Endothelial cell (in vitro differentiated cells): ENCODE measurements at regions not wholly inside any gene's neighbourhood (a gene's known extent, or its start where the extent isn't known, plus 50 kb on each side); places are given as distances from the start of the nearest gene placed in this dataset.

Source experiments
- DNase-seq: peaks from one replicate; pipeline ENCODE4 v3.0.0; 2021; ENCODE audit warnings: low spot score
- H3K27ac Mint-ChIP-seq: one replicate; pipeline ENCODE4 v1.8.0; 2021; ENCODE audit warnings: mixed read lengths, inconsistent platforms; ENCODE audit not compliant: unreplicated experiment
- H3K27me3 Mint-ChIP-seq: one replicate; pipeline ENCODE4 v1.8.0; 2021; ENCODE audit warnings: mild to moderate bottlenecking, moderate library complexity, mixed read lengths, inconsistent platforms; ENCODE audit not compliant: unreplicated experiment
- H3K36me3 Mint-ChIP-seq: one replicate; pipeline ENCODE4 v1.8.0; 2021; ENCODE audit warnings: mild to moderate bottlenecking, low read depth, mixed read lengths, inconsistent platforms; ENCODE audit not compliant: unreplicated experiment
- H3K4me1 Mint-ChIP-seq: one replicate; pipeline ENCODE4 v1.8.0; 2021; ENCODE audit warnings: mild to moderate bottlenecking, mixed read lengths, inconsistent platforms; ENCODE audit not compliant: unreplicated experiment
- H3K4me3 Mint-ChIP-seq: one replicate; pipeline ENCODE4 v1.8.0; 2021; ENCODE audit warnings: mild to moderate bottlenecking, mixed read lengths, inconsistent platforms; ENCODE audit not compliant: unreplicated experiment
- H3K9me3 Mint-ChIP-seq: one replicate; pipeline ENCODE4 v1.8.0; 2021; ENCODE audit warnings: mixed read lengths, inconsistent platforms; ENCODE audit not compliant: unreplicated experiment
- CTCF ChIP-seq: fragments of 200-600 bp; sonication (generic); IDR thresholded peaks from one replicate; pipeline ENCODE4 v1.5.0; 2021; ENCODE audit warnings: antibody characterized with exemption; ENCODE audit not compliant: unreplicated experiment

GRCh38 chr5:30894811-30895210 is 298.7 kb upstream of the CDH6 start:
- Mint-ChIP-seq H3K4me3 (no peak overlapping the region), H3K9me3 (no peaks in the 10 kb centered on the region), H3K27ac (no peak overlapping the region), H3K36me3 (no peaks in the 10 kb centered on the region), H3K4me1 (no peaks in the 10 kb centered on the region), H3K27me3 (no peaks in the 10 kb centered on the region)
- TF ChIP-seq CTCF, result no peak
- no peak for DNase-seq

DNA sequence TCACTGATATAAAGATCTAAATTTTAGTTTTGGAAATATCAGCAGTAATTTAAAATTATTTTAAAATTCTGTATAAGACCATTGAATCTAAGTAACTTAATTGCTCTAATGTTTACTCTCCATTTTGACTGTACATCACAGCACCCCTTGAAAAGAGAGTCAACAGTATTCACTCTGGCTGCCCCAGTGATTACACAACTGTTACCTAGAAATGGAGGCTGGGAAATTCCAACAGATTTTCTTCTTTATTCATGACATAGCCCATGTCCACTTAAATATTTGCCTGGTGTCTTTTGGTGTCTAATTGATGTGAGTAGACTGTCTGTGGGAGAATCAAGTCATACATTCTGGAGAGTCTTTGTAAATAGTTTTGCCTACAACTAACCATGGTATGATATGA is 301.8 kb upstream of the CDH6 start:
- Mint-ChIP-seq H3K36me3 (no peaks in the 10 kb centered on the region), H3K27ac (no peak overlapping the region), H3K9me3 (no peaks in the 10 kb centered on the region), H3K27me3 (no peaks in the 10 kb centered on the region), H3K4me3 (no peak overlapping the region), H3K4me1 (no peaks in the 10 kb centered on the region)
- TF ChIP-seq CTCF, result no peak
- DNase-seq, result no peak

DNA sequence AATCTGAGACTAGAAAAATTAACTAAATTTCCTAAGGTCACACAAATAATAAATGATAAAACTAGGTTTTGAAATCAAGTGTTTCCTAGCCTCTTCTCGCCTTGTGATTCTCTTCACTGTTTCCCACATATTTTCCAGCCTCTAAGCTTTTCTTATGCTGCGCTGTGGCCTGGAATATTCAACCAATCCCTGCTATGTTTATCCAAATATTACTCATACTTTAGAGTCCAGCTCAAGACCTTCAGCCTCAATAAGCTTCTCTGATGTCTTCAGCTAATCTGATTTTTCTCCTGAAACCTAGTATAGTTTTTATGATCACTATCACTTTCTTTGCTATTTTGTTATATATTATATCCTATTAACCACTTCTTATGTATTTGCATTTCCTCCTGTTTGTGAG is 303.1 kb upstream of the CDH6 start:
- H3K4me3 Mint-ChIP-seq, result no peak overlapping the region
- TF ChIP-seq CTCF, result no peak
- H3K27me3 Mint-ChIP-seq, result no peaks in the 10 kb centered on the region
- H3K9me3 Mint-ChIP-seq, result no peaks in the 10 kb centered on the region
- no peaks in the 10 kb centered on the region for H3K36me3 Mint-ChIP-seq
- H3K4me1 Mint-ChIP-seq, result no peaks in the 10 kb centered on the region
- H3K27ac Mint-ChIP-seq, result no peak overlapping the region
- DNase-seq, result no peak

DNA sequence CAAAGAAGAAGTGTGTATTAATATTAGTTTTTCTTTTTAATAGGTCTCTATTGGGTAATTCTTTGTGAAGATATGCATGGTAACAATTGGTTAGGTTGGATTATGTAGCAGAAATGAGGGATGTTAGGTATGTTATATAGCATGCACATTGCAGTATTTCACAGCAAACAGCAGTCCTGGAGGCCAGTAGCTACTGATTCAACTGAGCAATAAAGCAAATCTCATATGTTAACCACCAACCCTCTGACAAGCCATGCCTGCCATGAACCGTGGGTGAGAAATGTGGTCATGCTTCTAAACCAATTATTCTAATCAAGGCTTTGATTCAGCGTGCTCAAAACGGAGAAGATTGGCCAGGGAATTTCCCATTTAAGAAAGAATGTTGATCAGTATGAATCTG is 313.0 kb upstream of the CDH6 start:
- no peaks in the 10 kb centered on the region for H3K36me3 Mint-ChIP-seq
- H3K27ac Mint-ChIP-seq, result no peak overlapping the region
- H3K4me3 Mint-ChIP-seq, result no peak overlapping the region
- H3K27me3 Mint-ChIP-seq, result no peaks in the 10 kb centered on the region
- DNase-seq, result no peak
- no peak for TF ChIP-seq CTCF
- H3K9me3 Mint-ChIP-seq, result no peaks in the 10 kb centered on the region
- no peaks in the 10 kb centered on the region for H3K4me1 Mint-ChIP-seq

DNA sequence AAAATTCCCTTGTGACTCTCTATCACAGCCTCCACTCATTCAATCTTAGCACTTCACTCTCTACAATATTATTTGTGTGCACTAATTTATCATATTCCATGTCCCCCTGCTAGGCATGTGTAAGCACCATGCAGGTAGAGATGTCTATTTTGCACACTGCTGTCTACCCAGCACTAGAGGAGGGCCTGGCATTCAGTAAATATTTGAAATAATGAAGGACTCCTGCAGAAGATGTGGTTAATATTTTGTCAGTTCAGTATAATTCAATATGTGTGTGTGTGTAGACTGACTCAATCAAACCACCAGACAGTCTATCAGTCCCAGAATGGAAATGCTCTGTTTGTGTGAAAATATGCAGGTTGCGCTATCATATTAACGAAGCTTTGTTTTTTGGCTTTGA is 313.6 kb upstream of the CDH6 start:
- no peak for DNase-seq
- H3K4me3 Mint-ChIP-seq, result no peak overlapping the region
- H3K27me3 Mint-ChIP-seq, result no peaks in the 10 kb centered on the region
- no peaks in the 10 kb centered on the region for H3K36me3 Mint-ChIP-seq
- no peak overlapping the region for H3K27ac Mint-ChIP-seq
- TF ChIP-seq CTCF, result no peak
- no peaks in the 10 kb centered on the region for H3K4me1 Mint-ChIP-seq
- no peaks in the 10 kb centered on the region for H3K9me3 Mint-ChIP-seq
